ENCODE measurements at regions not wholly inside any gene's neighbourhood (a gene's known extent, or its start where the extent isn't known, plus 50 kb on each side); places are given as distances from the start of the nearest gene placed in this dataset.

GRCh38 chr21:31449921-31450535 is 106.0 kb upstream of the TIAM1 start:
- no peak for TF ChIP-seq CTCF (IDR thresholded peaks at IDR 0.05; ENCODE audit: control extremely low read depth in 1 of 3, insufficient read depth in 1 of 3, low read depth in 1 of 3, low read length in 3 of 3)
- TF ChIP-seq, protein P1, sequence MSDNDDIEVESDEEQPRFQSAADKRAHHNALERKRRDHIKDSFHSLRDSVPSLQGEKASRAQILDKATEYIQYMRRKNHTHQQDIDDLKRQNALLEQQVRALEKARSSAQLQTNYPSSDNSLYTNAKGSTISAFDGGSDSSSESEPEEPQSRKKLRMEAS (IDR thresholded peaks at IDR 0.05) = no peak
- TF ChIP-seq POLR2A (IDR thresholded peaks at IDR 0.05; ENCODE audit: control extremely low read depth in 1 of 2, low read depth in 2 of 2, low read length in 2 of 2) = no peak
- no peak for TF ChIP-seq CTBP2 (IDR thresholded peaks at IDR 0.05; ENCODE audit: borderline replicate concordance, insufficient read depth, insufficient read length, low read length)
- TF ChIP-seq GABPA (IDR thresholded peaks at IDR 0.05; ENCODE audit: borderline replicate concordance, insufficient read depth, low read length) = no peak
- no peak for TF ChIP-seq SIX5 (IDR thresholded peaks at IDR 0.05; ENCODE audit: low read depth, low read length)
